ENCODE measurements at regions not wholly inside any gene's neighbourhood (a gene's known extent, or its start where the extent isn't known, plus 50 kb on each side); places are given as distances from the start of the nearest gene placed in this dataset.

DNA sequence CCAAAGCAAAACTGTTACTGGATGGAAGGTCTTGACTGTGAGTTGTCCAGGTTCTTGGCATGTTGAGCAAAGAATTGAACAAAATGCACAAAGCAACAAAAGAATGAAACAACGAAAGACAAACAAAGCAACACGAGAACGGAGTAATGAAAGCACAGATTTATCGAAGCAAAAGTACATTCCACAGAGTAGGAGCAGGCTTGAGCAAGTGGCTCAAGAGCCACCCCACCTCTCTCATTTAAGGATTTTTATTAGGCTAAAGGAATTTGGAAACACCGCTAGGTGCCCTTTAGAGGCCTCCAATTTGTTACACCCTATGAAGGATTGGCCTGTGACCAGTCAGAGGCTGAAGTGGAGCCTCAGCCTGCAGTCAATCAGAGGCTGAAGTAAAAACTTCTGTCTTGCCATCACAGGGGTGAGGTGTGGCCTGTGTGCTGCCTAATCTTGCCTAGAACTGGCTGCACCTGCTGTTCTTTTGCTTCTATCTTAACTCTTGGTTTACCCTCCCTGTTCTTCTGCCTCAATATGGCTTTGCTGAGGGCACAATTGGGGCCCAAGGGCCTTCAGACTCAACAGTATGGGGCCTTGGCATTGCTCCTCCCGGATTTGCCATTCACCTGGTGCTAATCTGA, 59.4 kb upstream of the FTH1 start:
- no peak for DNase-seq

DNA sequence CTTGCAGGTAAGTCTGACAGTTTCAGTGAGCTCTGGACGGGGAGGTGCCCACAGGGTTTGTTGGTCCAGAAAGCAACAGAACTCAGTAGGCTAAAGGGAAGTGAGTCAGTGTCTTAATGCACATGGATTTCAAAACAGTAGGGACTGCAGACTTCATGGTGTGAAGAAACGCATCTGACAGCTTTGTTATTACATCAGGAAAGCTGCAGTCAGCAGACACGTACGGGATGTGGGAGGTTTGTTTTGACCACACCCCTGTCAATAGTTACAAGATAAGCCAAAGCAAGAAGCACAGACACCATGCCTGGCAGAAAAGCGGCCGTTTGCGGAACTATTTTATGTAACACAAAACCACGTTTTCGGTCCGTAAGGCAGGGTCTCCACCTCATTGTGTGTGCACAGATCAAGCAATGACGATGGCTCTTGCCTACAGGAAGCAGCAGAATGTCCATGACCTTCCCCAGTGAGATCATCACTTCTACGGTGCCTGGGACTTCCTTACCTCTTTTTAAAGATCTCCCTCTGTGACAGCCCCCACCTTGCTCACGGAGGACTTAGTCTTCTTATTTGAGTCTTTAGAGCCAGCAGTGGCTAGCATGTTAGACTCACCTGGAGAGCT, 58.2 kb upstream of the FTH1 start:
- no peak for DNase-seq

DNA sequence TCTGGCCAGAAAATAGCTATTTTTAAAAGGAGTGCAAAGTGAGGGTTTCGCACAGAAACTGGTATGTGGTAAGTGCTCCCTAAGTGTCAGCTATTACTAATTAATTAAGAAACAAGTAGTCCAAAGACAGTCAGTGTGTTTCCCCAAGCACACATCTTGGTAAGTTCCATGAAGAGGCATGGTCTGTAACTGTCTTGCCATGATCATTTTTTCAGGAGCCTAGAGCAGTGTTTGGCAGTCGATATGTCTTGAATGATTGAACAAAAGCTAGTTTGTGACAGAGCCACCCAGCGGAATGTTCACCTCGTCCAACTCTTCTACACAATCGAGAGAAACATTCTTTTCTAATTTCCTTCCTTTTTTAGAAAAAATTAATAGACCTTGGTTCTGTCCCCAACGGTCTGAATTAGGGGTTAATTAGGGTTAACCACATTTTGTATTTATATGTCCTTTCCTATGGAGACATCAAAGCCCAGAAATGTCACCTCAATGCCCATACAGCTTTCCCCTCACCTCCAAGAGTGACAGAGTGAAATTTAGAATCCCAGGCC, 57.6 kb upstream of the FTH1 start:
- DNase-seq, result no peak

DNA sequence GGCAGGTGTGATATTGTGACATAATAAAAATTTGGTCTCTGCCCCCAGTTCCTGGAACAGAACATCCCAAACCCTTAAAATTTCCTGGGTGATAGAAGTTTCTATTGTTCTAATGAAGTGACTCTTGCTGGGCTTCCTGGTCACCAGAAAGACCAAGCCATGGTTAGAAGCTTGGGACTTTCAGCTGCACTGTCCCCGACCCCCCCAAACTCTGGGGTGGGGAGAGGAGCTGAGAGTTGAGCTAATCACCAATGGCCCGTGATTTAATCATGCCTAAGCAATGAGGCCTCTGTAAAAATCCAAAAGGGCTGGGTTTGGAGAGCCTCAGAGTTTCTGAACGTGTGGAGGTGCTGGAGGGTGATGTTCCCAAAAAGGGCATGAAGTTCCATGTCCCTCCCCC, 54.8 kb upstream of the FTH1 start:
- no peak for DNase-seq

DNA sequence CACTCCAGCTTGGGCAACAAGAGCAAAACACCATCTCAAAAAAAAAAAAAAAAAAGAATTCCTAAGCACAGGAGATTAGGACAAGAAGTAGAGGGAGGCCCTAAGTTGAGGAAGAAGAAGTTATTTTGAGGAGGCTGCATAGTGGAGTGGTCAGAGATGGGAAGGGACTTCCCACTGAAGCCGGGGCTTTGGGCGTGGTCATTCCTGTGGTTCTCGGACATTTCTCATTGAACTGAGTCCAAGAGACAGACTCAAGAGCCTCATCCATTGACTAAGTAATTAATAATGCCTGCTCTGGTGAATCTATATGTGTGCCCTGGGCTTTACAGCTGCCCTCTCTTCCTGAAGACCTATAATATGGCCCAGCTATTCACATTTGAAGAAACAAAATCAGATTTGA, 53.2 kb upstream of the FTH1 start:
- DNase-seq, result no peak

DNA sequence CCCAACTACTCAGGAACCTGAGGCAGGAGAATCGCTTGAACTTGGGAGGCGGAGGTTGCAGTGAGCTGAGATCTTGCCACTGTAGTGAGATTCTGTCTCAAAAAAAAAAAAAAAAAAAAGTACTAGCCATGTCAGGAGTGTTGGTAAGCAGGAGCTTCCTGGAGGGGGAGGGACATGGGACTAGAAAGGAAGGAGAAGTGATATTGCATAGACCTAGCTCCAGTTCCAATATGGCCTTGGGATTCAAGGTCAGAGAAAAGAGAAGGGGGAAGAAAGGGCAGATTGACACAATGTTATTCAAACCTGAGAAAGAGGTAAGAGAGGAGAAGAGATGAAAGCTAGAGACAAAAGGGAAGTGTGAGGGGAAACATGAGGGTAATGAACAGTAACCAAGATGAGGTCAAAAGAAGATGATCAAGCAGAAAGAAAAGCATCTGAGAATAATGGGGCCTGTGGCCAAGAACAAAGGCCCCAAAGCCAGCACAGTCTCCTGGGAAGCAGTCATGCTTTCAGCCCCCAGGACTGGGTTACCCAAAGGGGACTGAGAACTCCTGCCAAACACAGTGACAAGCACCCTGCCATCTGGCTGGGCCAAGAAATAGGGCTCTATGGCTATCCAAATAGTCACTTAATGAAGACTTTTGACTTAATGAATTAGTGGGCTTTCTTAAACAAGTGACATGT, 51.7 kb upstream of the FTH1 start:
- no peak for DNase-seq

DNA sequence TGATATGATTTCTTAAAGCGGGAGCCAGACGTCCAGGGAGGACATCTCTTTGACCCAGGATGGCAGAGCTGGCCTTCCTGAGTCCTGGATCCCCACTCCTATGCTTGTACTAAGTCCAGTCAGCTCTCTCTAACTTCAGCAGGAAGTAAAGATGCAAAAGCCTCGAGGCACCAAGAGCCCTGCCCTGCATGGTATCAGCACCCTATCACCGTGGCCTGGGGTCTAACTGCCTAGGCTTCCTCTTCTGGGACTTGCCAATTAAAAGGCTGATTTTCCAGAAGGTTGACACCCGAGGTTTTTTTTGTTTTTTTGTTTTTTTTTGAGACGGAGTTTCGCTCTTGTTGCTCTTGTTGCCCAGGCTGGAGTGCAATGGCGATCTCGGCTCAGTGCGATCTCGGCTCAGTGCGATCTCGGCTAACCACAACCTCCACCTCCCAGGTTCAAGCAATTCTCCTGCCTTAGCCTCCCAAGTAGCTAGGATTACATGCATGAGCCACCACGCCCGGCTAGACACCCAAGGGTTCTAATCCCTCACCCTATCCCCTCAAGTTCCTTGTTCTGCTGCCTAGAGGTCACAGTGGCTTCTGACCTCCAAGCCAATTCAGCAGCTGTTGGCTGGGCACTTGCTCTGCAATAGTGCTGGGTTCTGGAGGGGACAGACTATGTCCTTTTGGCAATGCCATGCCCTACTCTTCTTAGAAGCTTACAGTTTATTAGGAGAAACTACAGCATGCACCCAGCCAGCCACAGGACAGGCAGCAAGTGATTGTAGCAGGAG, 50.6 kb upstream of the FTH1 start:
- DNase-seq, result no peak
